ENCODE measurements at regions not wholly inside any gene's neighbourhood (a gene's known extent, or its start where the extent isn't known, plus 50 kb on each side); places are given as distances from the start of the nearest gene placed in this dataset.
"Not testable (repeated sequence)": the region's sequence is repeated elsewhere in the genome, so short reads cannot be mapped to it uniquely, and the experiment has no call there.

- no peak for DNase-seq (ENCODE audit: low read depth)
Observed at GRCh38 chr7:142469696-142470543, 212.1 kb upstream of the PRSS58 start.

- no peak for DNase-seq (ENCODE audit: low read depth)
Observed at GRCh38 chr7:142468871-142469665, 211.2 kb upstream of the PRSS58 start.

- DNase-seq (ENCODE audit: low read depth): not testable (repeated sequence)
Observed at GRCh38 chr7:142467056-142467655, 209.3 kb upstream of the PRSS58 start.

- DNase-seq (ENCODE audit: low read depth): no peak
Observed at GRCh38 chr7:142463401-142463850, 205.6 kb upstream of the PRSS58 start.

- DNase-seq (ENCODE audit: low read depth): no peak
Observed at GRCh38 chr7:142461437-142461836, 203.6 kb upstream of the PRSS58 start.

- no peak for DNase-seq (ENCODE audit: low read depth)
Observed at GRCh38 chr7:142460402-142461117, 202.7 kb upstream of the PRSS58 start.

GRCh38 chr7:142459551-142459963 lies 201.7 kb upstream of the PRSS58 start:
- no peak for DNase-seq (ENCODE audit: low read depth)

GRCh38 chr7:142457146-142457703 lies 199.4 kb upstream of the PRSS58 start:
- DNase-seq (ENCODE audit: low read depth): no peak

GRCh38 chr7:142455392-142455791 lies 197.5 kb upstream of the PRSS58 start:
- no peak for DNase-seq (ENCODE audit: low read depth)

GRCh38 chr7:142454862-142455261 lies 197.0 kb upstream of the PRSS58 start:
- no peak for DNase-seq (ENCODE audit: low read depth)

GRCh38 chr7:142452791-142453190 lies 194.9 kb upstream of the PRSS58 start:
- no peak for DNase-seq (ENCODE audit: low read depth)

- DNase-seq (ENCODE audit: low read depth): no peak
Observed at GRCh38 chr7:142451817-142452216, 194.0 kb upstream of the PRSS58 start.

- DNase-seq (ENCODE audit: low read depth): no peak
Observed at GRCh38 chr7:142451296-142451695, 193.4 kb upstream of the PRSS58 start.

- no peak for DNase-seq (ENCODE audit: low read depth)
Observed at GRCh38 chr7:142450695-142451094, 192.8 kb upstream of the PRSS58 start.

GRCh38 chr7:142450206-142450605 lies 192.3 kb upstream of the PRSS58 start:
- no peak for DNase-seq (ENCODE audit: low read depth)

GRCh38 chr7:142448857-142449256 lies 191.0 kb upstream of the PRSS58 start:
- not testable (repeated sequence) for DNase-seq (ENCODE audit: low read depth)

- no peak for DNase-seq (ENCODE audit: low read depth)
Observed at GRCh38 chr7:142447762-142448161, 189.9 kb upstream of the PRSS58 start.

GRCh38 chr7:142445019-142445686 lies 187.3 kb upstream of the PRSS58 start:
- DNase-seq (ENCODE audit: low read depth): peak; percentile 10

GRCh38 chr7:142443216-142444010 lies 185.6 kb upstream of the PRSS58 start:
- DNase-seq (ENCODE audit: low read depth): no peak

- DNase-seq (ENCODE audit: low read depth): no peak
Observed at GRCh38 chr7:142442396-142442795, 184.5 kb upstream of the PRSS58 start.
